ENCODE measurements at regions not wholly inside any gene's neighbourhood (a gene's known extent, or its start where the extent isn't known, plus 50 kb on each side); places are given as distances from the start of the nearest gene placed in this dataset.
A peak's percentile ranks its signal among the peaks of the same experiment; 100 is the strongest.
"Not testable (repeated sequence)": the region's sequence is repeated elsewhere in the genome, so short reads cannot be mapped to it uniquely, and the experiment has no call there.

- Histone ChIP-seq H3K9me3 (ENCODE audit: insufficient read depth, low read length, severe bottlenecking) (no peaks in the 10 kb centered on the region), H3K79me2 (ENCODE audit: insufficient read depth, low read length) (no peaks in the 10 kb centered on the region), H3K4me3 (ENCODE audit: low read depth in 1 of 2, low read length in 2 of 2) (no peak overlapping the region), H3K27ac (ENCODE audit: low read length) (no peak overlapping the region), H2AFZ (ENCODE audit: low read depth, low read length) (no peak overlapping the region), H3K4me2 (ENCODE audit: insufficient read depth, low read length) (no peak overlapping the region), H3K27me3 (ENCODE audit: insufficient read depth, low read length, poor library complexity) (no peaks in the 10 kb centered on the region), H3K4me1 (ENCODE audit: insufficient read depth, low read length) (no peaks in the 10 kb centered on the region), H4K20me1 (ENCODE audit: insufficient read depth, low read length) (no peaks in the 10 kb centered on the region), H3K36me3 (ENCODE audit: insufficient read depth, low read length) (no peaks in the 10 kb centered on the region), H3K9ac (ENCODE audit: low read depth, low read length) (no peak overlapping the region)
- DNase-seq (no peak), ATAC-seq (ENCODE audit: insufficient read depth, low read depth) (no peak)
- no peak for TF ChIP-seq CTCF (IDR thresholded peaks at IDR 0.05; ENCODE audit: borderline replicate concordance, extremely low read depth, low read length, poor library complexity, severe bottlenecking)
- TF ChIP-seq EZH2 (IDR thresholded peaks at IDR 0.05; ENCODE audit: borderline replicate concordance, low read depth, low read length, severe bottlenecking) = no peak
These were observed 107.9 kb upstream of the TRIM2 start for GRCh38 chr4:153096344-153096743.

GRCh38 chr4:153098427-153098826 is 105.8 kb upstream of the TRIM2 start:
- Histone ChIP-seq H3K4me2 (ENCODE audit: insufficient read depth, low read length) (no peak overlapping the region), H3K27me3 (ENCODE audit: insufficient read depth, low read length, poor library complexity) (no peaks in the 10 kb centered on the region), H3K27ac (ENCODE audit: low read length) (no peak overlapping the region), H3K79me2 (ENCODE audit: insufficient read depth, low read length) (no peaks in the 10 kb centered on the region), H3K9ac (ENCODE audit: low read depth, low read length) (no peak overlapping the region), H3K36me3 (ENCODE audit: insufficient read depth, low read length) (no peaks in the 10 kb centered on the region), H4K20me1 (ENCODE audit: insufficient read depth, low read length) (no peaks in the 10 kb centered on the region), H3K9me3 (ENCODE audit: insufficient read depth, low read length, severe bottlenecking) (no peaks in the 10 kb centered on the region), H2AFZ (ENCODE audit: low read depth, low read length) (no peak overlapping the region), H3K4me1 (ENCODE audit: insufficient read depth, low read length) (no peaks in the 10 kb centered on the region), H3K4me3 (ENCODE audit: low read depth in 1 of 2, low read length in 2 of 2) (no peak overlapping the region)
- DNase-seq (no peak), ATAC-seq (ENCODE audit: insufficient read depth, low read depth) (no peak)
- TF ChIP-seq EZH2 (IDR thresholded peaks at IDR 0.05; ENCODE audit: borderline replicate concordance, low read depth, low read length, severe bottlenecking) (no peak), CTCF (IDR thresholded peaks at IDR 0.05; ENCODE audit: borderline replicate concordance, extremely low read depth, low read length, poor library complexity, severe bottlenecking) (no peak)

GRCh38 chr4:153099391-153100140 is 104.7 kb upstream of the TRIM2 start:
- no peak for TF ChIP-seq EZH2 (IDR thresholded peaks at IDR 0.05; ENCODE audit: borderline replicate concordance, low read depth, low read length, severe bottlenecking)
- TF ChIP-seq CTCF (IDR thresholded peaks at IDR 0.05; ENCODE audit: borderline replicate concordance, extremely low read depth, low read length, poor library complexity, severe bottlenecking) = no peak
- H3K4me2 ChIP-seq (ENCODE audit: insufficient read depth, low read length) = no peak overlapping the region
- no peaks in the 10 kb centered on the region for H3K9me3 ChIP-seq (ENCODE audit: insufficient read depth, low read length, severe bottlenecking)
- DNase-seq (no peak), ATAC-seq (ENCODE audit: insufficient read depth, low read depth) (peak; percentile 40; the same call in 2 of the 3 replicates)
- no peaks in the 10 kb centered on the region for H3K4me1 ChIP-seq (ENCODE audit: insufficient read depth, low read length)
- no peak overlapping the region for H3K27ac ChIP-seq (ENCODE audit: low read length)
- no peaks in the 10 kb centered on the region for H4K20me1 ChIP-seq (ENCODE audit: insufficient read depth, low read length)
- no peaks in the 10 kb centered on the region for H3K36me3 ChIP-seq (ENCODE audit: insufficient read depth, low read length)
- H3K4me3 ChIP-seq (ENCODE audit: low read depth in 1 of 2, low read length in 2 of 2) = no peak overlapping the region
- H2AFZ ChIP-seq (ENCODE audit: low read depth, low read length) = no peak overlapping the region
- H3K27me3 ChIP-seq (ENCODE audit: insufficient read depth, low read length, poor library complexity) = no peaks in the 10 kb centered on the region
- no peak overlapping the region for H3K9ac ChIP-seq (ENCODE audit: low read depth, low read length)
- H3K79me2 ChIP-seq (ENCODE audit: insufficient read depth, low read length) = no peaks in the 10 kb centered on the region

GRCh38 chr4:153106736-153107135 is 97.5 kb upstream of the TRIM2 start:
- not testable (repeated sequence) for H3K36me3 ChIP-seq (ENCODE audit: insufficient read depth, low read length); H3K9me3 ChIP-seq (ENCODE audit: insufficient read depth, low read length, severe bottlenecking); H3K27ac ChIP-seq (ENCODE audit: low read length); H4K20me1 ChIP-seq (ENCODE audit: insufficient read depth, low read length); H3K4me3 ChIP-seq (ENCODE audit: low read depth in 1 of 2, low read length in 2 of 2); H3K27me3 ChIP-seq (ENCODE audit: insufficient read depth, low read length, poor library complexity); H3K79me2 ChIP-seq (ENCODE audit: insufficient read depth, low read length); H3K4me2 ChIP-seq (ENCODE audit: insufficient read depth, low read length); H3K9ac ChIP-seq (ENCODE audit: low read depth, low read length); H2AFZ ChIP-seq (ENCODE audit: low read depth, low read length)
- H3K4me1 ChIP-seq (ENCODE audit: insufficient read depth, low read length) = peaks cover 10% of the 10 kb centered on the region
- peak; percentile 54; the same call in 2 of the 3 replicates for ATAC-seq (ENCODE audit: insufficient read depth, low read depth)
- peak; percentile 15 for DNase-seq
